NCI-H2196 (cell line): ENCODE measurements at regions not wholly inside any gene's neighbourhood (a gene's known extent, or its start where the extent isn't known, plus 50 kb on each side); places are given as distances from the start of the nearest gene placed in this dataset.

Experiments
- DNase-seq: peaks from one replicate; lab custom pipeline; 2025; ENCODE audit not compliant: unreplicated experiment; lab: John Stamatoyannopoulos, UW

GRCh38 chr5:89105836-89106235, 222.9 kb upstream of the MEF2C start:
- DNase-seq: no peak

- no peak for DNase-seq
These were observed 222.2 kb upstream of the MEF2C start for GRCh38 chr5:89105171-89105695.

GRCh38 chr5:89098199-89098756, 215.3 kb upstream of the MEF2C start:
- DNase-seq: no peak

GRCh38 chr5:89097103-89097502, 214.1 kb upstream of the MEF2C start:
- DNase-seq: no peak

DNA sequence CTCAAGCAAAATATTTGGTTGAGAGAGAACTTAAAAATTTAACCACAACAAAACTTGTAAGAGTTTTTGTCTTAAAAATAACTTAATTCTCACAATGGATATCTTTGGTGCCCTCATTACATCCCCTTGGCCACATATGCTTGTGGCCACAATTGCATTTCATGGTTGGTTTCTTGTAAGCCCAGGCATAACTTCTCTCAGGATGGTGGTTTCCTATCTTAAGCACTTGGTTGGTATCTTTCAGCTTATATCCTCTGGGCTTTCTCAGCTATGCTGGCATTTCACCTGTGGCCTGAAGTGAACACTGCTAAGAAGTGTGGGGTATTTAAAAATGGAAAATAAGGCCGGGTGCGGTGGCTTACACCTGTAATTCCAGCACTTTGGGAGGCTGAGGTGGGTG, 212.4 kb upstream of the MEF2C start:
- DNase-seq: no peak

- no peak for DNase-seq
These were observed 207.1 kb upstream of the MEF2C start for GRCh38 chr5:89090037-89090436.

GRCh38 chr5:89087551-89088318, 204.8 kb upstream of the MEF2C start:
- no peak for DNase-seq

DNA sequence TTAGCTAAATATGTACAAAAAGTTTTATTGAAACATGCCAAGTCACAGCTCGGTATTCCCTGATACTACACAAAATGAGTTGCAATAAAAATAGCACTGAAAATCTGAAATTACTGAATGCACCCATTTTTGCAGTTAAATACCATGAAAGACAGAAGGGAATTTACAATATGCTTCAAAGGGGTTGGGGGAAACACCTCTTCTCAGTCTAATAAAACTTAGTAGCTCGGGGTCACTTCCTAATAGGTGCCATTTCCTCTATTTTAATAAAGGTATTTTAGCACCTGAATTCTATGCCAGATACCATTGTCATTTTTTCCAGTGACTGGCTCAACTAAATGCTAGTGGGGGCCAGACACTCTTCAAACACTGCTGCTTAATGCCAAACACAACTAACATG, 204.1 kb upstream of the MEF2C start:
- no peak for DNase-seq

DNA sequence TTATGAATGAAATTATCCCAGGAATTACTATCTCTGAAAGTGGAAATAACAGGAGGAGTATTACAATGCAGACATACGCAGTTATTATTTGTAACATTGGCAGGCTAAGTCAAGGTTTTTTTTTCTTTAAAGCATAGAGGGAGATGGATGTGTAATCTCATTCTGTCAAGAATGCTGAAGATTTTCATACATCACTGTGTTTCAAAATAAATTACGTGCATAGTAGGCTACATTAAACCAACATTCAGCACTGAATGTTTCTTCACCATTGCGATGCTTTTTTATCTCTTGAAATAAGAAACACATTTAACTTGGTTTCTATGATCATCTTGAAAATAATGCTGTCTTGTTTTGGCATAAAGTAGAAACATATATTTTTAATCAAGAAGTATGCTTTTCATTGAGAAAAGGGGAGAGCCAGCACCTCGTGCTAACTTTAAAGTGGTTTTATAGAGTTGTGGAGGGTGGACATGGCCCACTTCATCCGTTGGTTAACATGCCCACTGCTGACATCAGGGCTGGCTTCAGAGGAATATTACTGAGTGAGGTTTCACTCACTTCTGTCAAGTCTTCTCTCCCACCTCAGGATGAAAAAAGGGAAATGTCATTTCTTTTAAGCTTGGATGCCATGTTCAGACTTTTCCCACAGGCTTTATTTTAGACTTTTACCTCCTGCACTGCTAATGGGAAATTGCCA, 203.6 kb upstream of the MEF2C start:
- no peak for DNase-seq

DNA sequence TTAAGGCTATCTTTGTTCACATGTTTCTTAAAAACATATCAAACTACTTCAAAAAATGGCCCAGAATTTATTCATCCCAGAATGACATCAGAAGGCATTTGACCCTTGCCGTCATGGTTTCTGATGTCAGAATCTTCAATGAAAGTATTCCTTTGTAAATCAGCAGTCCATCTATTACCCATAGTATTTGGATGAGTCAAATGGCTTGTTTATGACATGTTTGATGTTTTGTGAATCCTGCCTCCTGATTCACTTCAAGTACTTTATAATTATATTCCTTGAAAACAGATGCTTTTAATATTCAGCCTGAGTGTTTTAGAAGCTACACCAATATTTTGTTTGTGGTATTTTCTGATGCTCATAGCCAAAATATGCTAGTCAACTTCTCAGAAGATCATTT, 200.8 kb upstream of the MEF2C start:
- no peak for DNase-seq

DNA sequence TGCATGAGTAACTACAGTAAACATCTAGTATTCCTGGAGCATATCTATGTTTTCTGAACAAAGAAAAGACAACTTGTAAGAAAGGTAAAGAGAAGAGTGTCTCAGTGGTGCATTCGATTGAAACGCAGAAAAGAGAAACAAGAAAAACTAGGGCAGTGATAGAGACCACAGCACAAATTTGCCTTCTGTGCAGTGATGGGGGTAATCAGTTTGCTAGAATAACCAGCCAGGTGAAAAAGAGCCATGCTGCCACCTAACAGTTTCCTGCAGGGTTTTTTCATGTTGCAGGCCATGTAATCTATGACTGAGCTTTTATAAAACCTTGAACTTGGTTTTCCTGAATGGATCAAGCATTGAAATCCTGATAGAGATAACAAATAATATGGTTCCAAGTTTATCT, 198.4 kb upstream of the MEF2C start:
- no peak for DNase-seq

DNA sequence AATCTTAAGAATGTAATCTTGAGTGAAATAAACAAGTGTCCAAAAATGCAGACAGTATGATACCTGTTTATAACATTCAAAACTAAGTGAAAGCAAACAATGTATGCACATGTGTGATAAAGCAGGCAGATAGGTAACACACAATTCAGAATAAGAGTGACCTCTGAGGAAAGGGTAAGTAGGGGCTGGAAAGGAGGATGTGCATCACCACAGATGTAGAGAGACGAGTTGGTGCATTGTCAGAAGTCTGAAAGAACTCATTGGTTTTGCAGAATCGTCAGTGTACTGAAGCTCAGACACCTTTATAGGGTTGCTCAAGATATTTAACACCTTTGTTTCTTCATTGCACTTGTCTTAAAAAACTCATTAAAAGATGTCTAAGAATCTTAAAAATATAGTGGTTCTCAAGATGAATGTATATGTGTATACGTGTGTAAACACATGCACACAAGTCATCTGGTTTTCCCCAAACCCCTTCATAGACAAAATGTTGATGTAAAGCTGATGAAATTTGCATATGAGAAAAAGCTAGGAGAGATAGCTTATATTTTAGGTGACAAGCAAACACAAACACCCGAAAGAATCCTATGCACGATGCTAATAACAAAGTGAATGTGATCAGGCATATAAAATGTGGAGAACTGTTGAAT, 197.6 kb upstream of the MEF2C start:
- no peak for DNase-seq

GRCh38 chr5:89072842-89073672, 190.1 kb upstream of the MEF2C start:
- no peak for DNase-seq

DNA sequence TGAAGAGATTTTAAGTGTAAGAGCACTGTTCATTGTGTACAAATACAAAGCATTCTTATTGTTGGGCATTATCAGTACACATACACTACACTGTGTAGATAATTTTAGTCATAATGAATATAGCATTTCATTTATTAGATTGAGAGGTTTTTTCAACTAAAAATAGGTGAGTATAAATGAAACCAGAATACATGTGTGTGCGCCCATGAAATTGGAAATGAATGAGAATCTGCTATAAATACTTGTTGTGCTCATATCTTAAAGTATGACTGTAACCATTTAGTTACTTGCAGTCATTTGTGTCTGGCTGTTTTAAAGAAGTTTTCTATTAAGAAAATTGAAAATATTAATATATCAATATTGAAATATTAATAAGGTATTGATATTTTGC, 189.0 kb upstream of the MEF2C start:
- no peak for DNase-seq

DNA sequence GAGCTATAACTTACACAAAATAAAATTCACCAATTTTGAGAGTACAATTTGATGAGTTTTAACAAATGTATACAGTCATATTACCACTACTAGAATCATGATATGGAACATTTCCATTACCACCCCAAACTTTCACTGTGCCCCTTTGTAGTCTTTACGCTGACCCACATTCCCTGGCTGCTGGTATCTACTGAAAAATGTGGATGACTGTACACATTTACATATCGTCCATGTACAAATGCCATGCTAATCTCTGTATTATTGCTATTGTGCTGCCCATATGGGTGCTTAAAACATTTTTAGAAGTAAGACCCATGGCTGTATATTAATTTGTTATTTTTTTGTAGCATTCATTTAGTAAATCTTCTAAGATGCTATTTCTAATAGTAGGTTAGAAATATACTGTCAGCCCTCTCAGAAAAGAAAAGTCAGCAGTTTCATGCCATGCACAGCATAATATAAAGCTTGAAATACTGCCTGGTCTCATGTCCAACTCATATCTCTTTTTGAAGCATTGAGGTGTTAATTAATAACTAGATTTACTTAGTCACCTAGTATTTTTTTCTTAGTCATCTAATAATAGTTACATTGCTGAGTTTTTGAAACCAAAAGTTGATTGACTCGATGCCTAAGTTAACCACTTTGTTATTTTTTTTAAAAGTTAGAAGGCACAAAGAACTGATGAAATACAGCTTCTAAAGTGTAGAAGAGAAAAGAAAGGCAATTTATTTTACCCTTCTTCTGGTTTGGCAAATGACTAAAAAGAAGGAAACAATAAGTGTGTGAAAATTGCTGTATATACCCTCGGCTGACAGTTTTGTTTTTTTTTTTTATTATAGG, 188.3 kb upstream of the MEF2C start:
- DNase-seq: no peak

- DNase-seq: no peak
These were observed 186.6 kb upstream of the MEF2C start for GRCh38 chr5:89069591-89069990.

GRCh38 chr5:89067362-89067761, 184.4 kb upstream of the MEF2C start:
- no peak for DNase-seq

GRCh38 chr5:89065919-89066318, 182.9 kb upstream of the MEF2C start:
- DNase-seq: no peak

GRCh38 chr5:89064736-89065135, 181.8 kb upstream of the MEF2C start:
- no peak for DNase-seq

- DNase-seq: no peak
These were observed 181.1 kb upstream of the MEF2C start for GRCh38 chr5:89064054-89064453.
